ENCODE measurements at regions not wholly inside any gene's neighbourhood (a gene's known extent, or its start where the extent isn't known, plus 50 kb on each side); places are given as distances from the start of the nearest gene placed in this dataset.

- ChIA-PET POLR2A (no interaction called here), CTCF (no interaction called here)
- H3K27ac ChIP-seq (ENCODE audit: extremely low read depth, low read depth, low read length) = no peak overlapping the region
- no peak overlapping the region for H3K4me3 ChIP-seq (ENCODE audit: low read depth, low read length)
- H3K4me1 ChIP-seq (ENCODE audit: control insufficient read depth, insufficient read depth, low read length) = no peaks in the 10 kb centered on the region
- H3K36me3 ChIP-seq (ENCODE audit: control insufficient read depth in 2 of 2, insufficient read depth in 1 of 2, low read length in 2 of 2) = no peaks in the 10 kb centered on the region
- no peaks in the 10 kb centered on the region for H3K9me3 ChIP-seq (ENCODE audit: control insufficient read depth, insufficient read depth, low read depth, low read length)
- TF ChIP-seq, protein P1, sequence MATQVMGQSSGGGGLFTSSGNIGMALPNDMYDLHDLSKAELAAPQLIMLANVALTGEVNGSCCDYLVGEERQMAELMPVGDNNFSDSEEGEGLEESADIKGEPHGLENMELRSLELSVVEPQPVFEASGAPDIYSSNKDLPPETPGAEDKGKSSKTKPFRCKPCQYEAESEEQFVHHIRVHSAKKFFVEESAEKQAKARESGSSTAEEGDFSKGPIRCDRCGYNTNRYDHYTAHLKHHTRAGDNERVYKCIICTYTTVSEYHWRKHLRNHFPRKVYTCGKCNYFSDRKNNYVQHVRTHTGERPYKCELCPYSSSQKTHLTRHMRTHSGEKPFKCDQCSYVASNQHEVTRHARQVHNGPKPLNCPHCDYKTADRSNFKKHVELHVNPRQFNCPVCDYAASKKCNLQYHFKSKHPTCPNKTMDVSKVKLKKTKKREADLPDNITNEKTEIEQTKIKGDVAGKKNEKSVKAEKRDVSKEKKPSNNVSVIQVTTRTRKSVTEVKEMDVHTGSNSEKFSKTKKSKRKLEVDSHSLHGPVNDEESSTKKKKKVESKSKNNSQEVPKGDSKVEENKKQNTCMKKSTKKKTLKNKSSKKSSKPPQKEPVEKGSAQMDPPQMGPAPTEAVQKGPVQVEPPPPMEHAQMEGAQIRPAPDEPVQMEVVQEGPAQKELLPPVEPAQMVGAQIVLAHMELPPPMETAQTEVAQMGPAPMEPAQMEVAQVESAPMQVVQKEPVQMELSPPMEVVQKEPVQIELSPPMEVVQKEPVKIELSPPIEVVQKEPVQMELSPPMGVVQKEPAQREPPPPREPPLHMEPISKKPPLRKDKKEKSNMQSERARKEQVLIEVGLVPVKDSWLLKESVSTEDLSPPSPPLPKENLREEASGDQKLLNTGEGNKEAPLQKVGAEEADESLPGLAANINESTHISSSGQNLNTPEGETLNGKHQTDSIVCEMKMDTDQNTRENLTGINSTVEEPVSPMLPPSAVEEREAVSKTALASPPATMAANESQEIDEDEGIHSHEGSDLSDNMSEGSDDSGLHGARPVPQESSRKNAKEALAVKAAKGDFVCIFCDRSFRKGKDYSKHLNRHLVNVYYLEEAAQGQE (tag by site-specific recombination; IDR thresholded peaks at IDR 0.05) = no peak
- TF ChIP-seq ZNF530 (tag by site-specific recombination; IDR thresholded peaks at IDR 0.05; ENCODE audit: low read depth) (no peak), YY1 (tag by site-specific recombination; IDR thresholded peaks at IDR 0.05) (no peak), ZNF433 (tag by site-specific recombination; IDR thresholded peaks at IDR 0.05; ENCODE audit: low read depth) (no peak), ZNF426 (tag by site-specific recombination; IDR thresholded peaks at IDR 0.05) (no peak), ZBTB8A (tag by site-specific recombination; IDR thresholded peaks at IDR 0.05) (no peak), TSHZ1 (tag by site-specific recombination; IDR thresholded peaks at IDR 0.05; ENCODE audit: borderline replicate concordance) (no peak), ZNF514 (tag by site-specific recombination; IDR thresholded peaks at IDR 0.05) (no peak), ZNF621 (tag by site-specific recombination; IDR thresholded peaks at IDR 0.05) (no peak), SP7 (tag by site-specific recombination; IDR thresholded peaks at IDR 0.05) (no peak), ZNF513 (tag by site-specific recombination; IDR thresholded peaks at IDR 0.05) (no peak), ZNF518A (tag by site-specific recombination; conservative IDR thresholded peaks at IDR 0.05; ENCODE audit: low read depth) (no peak), ZBTB49 (tag by site-specific recombination; IDR thresholded peaks at IDR 0.05; ENCODE audit: low read depth) (no peak), ZNF341 (tag by site-specific recombination; IDR thresholded peaks at IDR 0.05; ENCODE audit: low read depth) (no peak), ZNF449 (tag by site-specific recombination; IDR thresholded peaks at IDR 0.05) (no peak), ZNF768 (tag by site-specific recombination; IDR thresholded peaks at IDR 0.05) (no peak), GFI1B (tag by site-specific recombination; IDR thresholded peaks at IDR 0.05) (no peak), KLF16 (tag by site-specific recombination; IDR thresholded peaks at IDR 0.05) (no peak), SP3 (tag by site-specific recombination; IDR thresholded peaks at IDR 0.05) (no peak)
These were observed 231.0 kb downstream of the NRIP1 start for GRCh38 chr21:14833666-14834351.
